ENCODE measurements at regions not wholly inside any gene's neighbourhood (a gene's known extent, or its start where the extent isn't known, plus 50 kb on each side); places are given as distances from the start of the nearest gene placed in this dataset.
A peak's percentile ranks its signal among the peaks of the same experiment; 100 is the strongest.
"Not testable (repeated sequence)": the region's sequence is repeated elsewhere in the genome, so short reads cannot be mapped to it uniquely, and the experiment has no call there.

DNA sequence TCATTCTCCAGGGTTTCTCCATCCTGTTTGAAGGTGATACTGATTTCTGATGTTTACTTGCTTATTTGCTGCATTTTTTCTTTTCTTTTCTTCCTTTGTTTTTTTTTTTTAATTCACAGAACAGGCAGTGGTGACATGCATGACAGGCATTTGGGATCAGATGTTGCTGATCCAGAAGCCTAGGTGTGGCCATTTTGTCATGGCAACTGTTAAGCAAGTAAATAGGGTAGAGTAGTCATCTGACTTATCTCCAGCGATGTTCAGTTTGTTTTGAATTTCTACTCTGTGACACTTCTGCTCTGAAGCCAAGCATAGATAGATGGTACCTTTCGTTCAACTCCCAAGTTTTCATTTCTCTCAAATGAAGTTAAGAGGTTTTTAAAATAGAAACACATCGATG lies 74.9 kb upstream of the FAM72C start:
- H3K4me3 ChIP-seq (replicated peaks in 1 of 2; ENCODE audit: low read depth in 1 of 2, low read length in 2 of 2); H3K4me2 ChIP-seq (ENCODE audit: low read length); intact Hi-C loops (cut with micrococcal nuclease); H3K9ac ChIP-seq (ENCODE audit: low read length); H3K27me3 ChIP-seq (ENCODE audit: insufficient read depth, low read length); H3K4me1 ChIP-seq (ENCODE audit: control insufficient read depth in 1 of 2, insufficient read depth in 2 of 2, low read length in 2 of 2); RAD21 ChIA-PET (ENCODE audit: low non-redundant PET in 1 of 2, low total read pairs in 2 of 2, uncharacterized antibody in 2 of 2, unreplicated experiment in 2 of 2); POLR2A ChIA-PET; H3K36me3 ChIP-seq (ENCODE audit: control insufficient read depth in 1 of 2, insufficient read depth in 2 of 2, low read length in 2 of 2); H3K9me2 ChIP-seq (ENCODE audit: insufficient read depth); H3K9me3 ChIP-seq (ENCODE audit: control insufficient read depth in 1 of 2, insufficient read depth in 1 of 2, low read depth in 1 of 2, low read length in 2 of 2); H3K79me2 ChIP-seq (ENCODE audit: insufficient read depth, low read length); H3K27ac ChIP-seq (ENCODE audit: low read depth, low read length); H2AFZ ChIP-seq (ENCODE audit: low read depth, low read length, poor library complexity, severe bottlenecking); CTCF ChIA-PET; H4K20me1 ChIP-seq (ENCODE audit: insufficient read depth); ATAC-seq; DNase-seq (ENCODE audit: low read depth, low spot score): not testable (repeated sequence)
- BruUV-seq (replicated peaks) = TSS peak; percentile 38

DNA sequence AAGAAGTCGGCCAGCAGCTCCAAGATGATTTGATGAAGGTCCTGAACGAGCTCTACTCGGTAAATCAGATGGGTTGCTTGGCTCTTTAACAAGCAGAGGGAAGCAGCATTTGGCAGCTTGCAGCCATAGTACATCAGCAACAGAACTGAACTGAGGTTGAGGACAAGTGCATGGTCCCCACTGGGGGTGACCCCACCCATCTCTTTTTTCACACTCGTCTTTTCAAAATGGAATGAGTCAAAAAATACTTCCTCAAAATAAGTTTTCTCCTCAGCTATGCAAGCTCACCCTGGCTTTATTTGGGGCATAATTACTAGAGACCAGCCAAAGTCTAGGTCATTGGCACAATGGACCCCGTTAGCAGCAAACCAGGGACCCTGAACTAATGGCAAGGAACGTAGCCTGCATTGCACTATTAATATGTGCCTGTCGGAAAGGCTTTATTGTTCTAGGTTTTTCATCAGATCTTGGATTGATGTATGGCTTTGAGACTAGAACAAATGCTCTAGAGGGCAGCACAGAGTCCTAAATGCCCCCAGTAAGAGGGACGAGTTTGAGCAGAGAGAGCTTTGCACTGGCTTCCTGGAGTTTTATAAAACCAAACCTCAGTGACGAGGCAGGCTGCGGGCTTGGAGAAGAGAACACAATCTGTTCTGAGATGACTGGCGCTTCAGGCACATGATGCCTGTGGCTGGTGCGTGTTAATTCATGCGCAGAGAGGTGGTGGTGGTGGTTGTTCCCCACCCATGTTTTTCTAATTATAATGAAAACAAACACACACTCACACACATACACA lies 74.2 kb upstream of the FAM72C start:
- H3K9ac ChIP-seq (ENCODE audit: low read length); DNase-seq (ENCODE audit: low read depth, low spot score); H3K9me2 ChIP-seq (ENCODE audit: insufficient read depth); RAD21 ChIA-PET (ENCODE audit: low non-redundant PET in 1 of 2, low total read pairs in 2 of 2, uncharacterized antibody in 2 of 2, unreplicated experiment in 2 of 2); H2AFZ ChIP-seq (ENCODE audit: low read depth, low read length, poor library complexity, severe bottlenecking); H3K4me3 ChIP-seq (replicated peaks in 1 of 2; ENCODE audit: low read depth in 1 of 2, low read length in 2 of 2); H3K4me2 ChIP-seq (ENCODE audit: low read length); POLR2A ChIA-PET; H3K4me1 ChIP-seq (ENCODE audit: control insufficient read depth in 1 of 2, insufficient read depth in 2 of 2, low read length in 2 of 2); H3K36me3 ChIP-seq (ENCODE audit: control insufficient read depth in 1 of 2, insufficient read depth in 2 of 2, low read length in 2 of 2); H3K27me3 ChIP-seq (ENCODE audit: insufficient read depth, low read length); CTCF ChIA-PET; H3K27ac ChIP-seq (ENCODE audit: low read depth, low read length); intact Hi-C loops (cut with micrococcal nuclease); H3K9me3 ChIP-seq (ENCODE audit: control insufficient read depth in 1 of 2, insufficient read depth in 1 of 2, low read depth in 1 of 2, low read length in 2 of 2); H4K20me1 ChIP-seq (ENCODE audit: insufficient read depth); H3K79me2 ChIP-seq (ENCODE audit: insufficient read depth, low read length); BruUV-seq (replicated peaks): not testable (repeated sequence)
- ATAC-seq = peak; percentile 83

DNA sequence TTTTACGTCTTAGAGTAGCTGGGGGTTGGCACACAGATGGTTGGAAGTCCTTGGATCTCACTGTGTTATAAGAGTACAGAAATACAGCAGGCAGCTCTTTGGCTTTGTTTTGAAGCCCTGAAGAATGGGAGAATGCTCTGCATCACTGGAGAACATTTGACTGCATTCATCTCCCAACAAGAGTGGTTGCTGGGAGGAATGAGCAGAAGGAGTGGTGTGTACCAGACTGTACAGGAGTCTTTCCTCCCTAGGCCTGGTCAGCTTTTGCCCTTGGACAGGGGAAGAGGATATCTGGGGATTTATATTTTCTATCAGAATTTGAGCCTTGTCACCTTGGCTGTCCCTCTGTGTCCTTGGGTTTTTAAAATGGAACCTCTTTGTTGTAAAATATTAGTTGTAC lies 70.5 kb upstream of the FAM72C start:
- not testable (repeated sequence) for BruUV-seq (replicated peaks)

DNA sequence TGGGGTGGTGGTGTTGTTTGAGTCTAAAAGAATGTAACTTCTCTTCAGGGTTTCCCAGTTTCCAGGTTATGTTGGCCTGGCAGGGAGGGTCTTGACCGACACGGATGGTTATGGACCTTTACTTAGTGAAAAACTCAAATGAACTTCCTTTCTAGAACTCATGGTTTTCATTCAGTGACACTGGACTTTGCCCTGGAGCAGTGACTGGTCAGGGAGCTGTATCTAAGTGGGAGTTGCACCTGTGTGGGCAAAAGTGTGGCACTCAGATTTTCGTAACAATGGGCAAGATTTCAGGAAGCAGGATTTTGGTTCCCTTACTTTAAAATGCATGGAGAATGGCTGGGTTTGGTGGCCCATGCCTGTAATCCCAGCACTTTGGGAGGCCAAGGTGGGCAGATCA lies 68.5 kb upstream of the FAM72C start:
- POLR2A ChIA-PET; H3K27me3 ChIP-seq (ENCODE audit: insufficient read depth, low read length); H3K36me3 ChIP-seq (ENCODE audit: control insufficient read depth in 1 of 2, insufficient read depth in 2 of 2, low read length in 2 of 2); H4K20me1 ChIP-seq (ENCODE audit: insufficient read depth); ATAC-seq; H3K27ac ChIP-seq (ENCODE audit: low read depth, low read length); H3K9me3 ChIP-seq (ENCODE audit: control insufficient read depth in 1 of 2, insufficient read depth in 1 of 2, low read depth in 1 of 2, low read length in 2 of 2); H3K9ac ChIP-seq (ENCODE audit: low read length); H3K4me2 ChIP-seq (ENCODE audit: low read length); CTCF ChIA-PET; H3K4me3 ChIP-seq (replicated peaks in 1 of 2; ENCODE audit: low read depth in 1 of 2, low read length in 2 of 2); RAD21 ChIA-PET (ENCODE audit: low non-redundant PET in 1 of 2, low total read pairs in 2 of 2, uncharacterized antibody in 2 of 2, unreplicated experiment in 2 of 2); BruUV-seq (replicated peaks); H3K9me2 ChIP-seq (ENCODE audit: insufficient read depth); H2AFZ ChIP-seq (ENCODE audit: low read depth, low read length, poor library complexity, severe bottlenecking); H3K4me1 ChIP-seq (ENCODE audit: control insufficient read depth in 1 of 2, insufficient read depth in 2 of 2, low read length in 2 of 2); intact Hi-C loops (cut with micrococcal nuclease); H3K79me2 ChIP-seq (ENCODE audit: insufficient read depth, low read length); DNase-seq (ENCODE audit: low read depth, low spot score): not testable (repeated sequence)

More for the DNA sequence above, 70.5 kb upstream of the FAM72C start:
- RAD21 ChIA-PET (ENCODE audit: low non-redundant PET in 1 of 2, low total read pairs in 2 of 2, uncharacterized antibody in 2 of 2, unreplicated experiment in 2 of 2); CTCF ChIA-PET; H3K27ac ChIP-seq (ENCODE audit: low read depth, low read length); H3K4me3 ChIP-seq (replicated peaks in 1 of 2; ENCODE audit: low read depth in 1 of 2, low read length in 2 of 2); H3K9me2 ChIP-seq (ENCODE audit: insufficient read depth); DNase-seq (ENCODE audit: low read depth, low spot score); H3K4me1 ChIP-seq (ENCODE audit: control insufficient read depth in 1 of 2, insufficient read depth in 2 of 2, low read length in 2 of 2); H2AFZ ChIP-seq (ENCODE audit: low read depth, low read length, poor library complexity, severe bottlenecking); ATAC-seq; H3K9me3 ChIP-seq (ENCODE audit: control insufficient read depth in 1 of 2, insufficient read depth in 1 of 2, low read depth in 1 of 2, low read length in 2 of 2); H3K9ac ChIP-seq (ENCODE audit: low read length); H4K20me1 ChIP-seq (ENCODE audit: insufficient read depth); POLR2A ChIA-PET; H3K36me3 ChIP-seq (ENCODE audit: control insufficient read depth in 1 of 2, insufficient read depth in 2 of 2, low read length in 2 of 2); intact Hi-C loops (cut with micrococcal nuclease); H3K27me3 ChIP-seq (ENCODE audit: insufficient read depth, low read length); H3K79me2 ChIP-seq (ENCODE audit: insufficient read depth, low read length); H3K4me2 ChIP-seq (ENCODE audit: low read length): not testable (repeated sequence)

Data from HCT116 (cell line).